ENCODE measurements at regions not wholly inside any gene's neighbourhood (a gene's known extent, or its start where the extent isn't known, plus 50 kb on each side); places are given as distances from the start of the nearest gene placed in this dataset.

- TF ChIP-seq POLR2A (IDR thresholded peaks at IDR 0.05; ENCODE audit: control extremely low read depth in 1 of 2, low read depth in 2 of 2, low read length in 2 of 2) (no peak), MAX (IDR thresholded peaks at IDR 0.05) (no peak), POLR2AphosphoS5 (IDR thresholded peaks at IDR 0.05; ENCODE audit: low read depth, low read length) (no peak)
Measured at GRCh38 chr7:88509341-88509740, 202.6 kb upstream of the STEAP4 start.
